Astrocyte of the cerebellum (primary cell): ENCODE measurements at regions not wholly inside any gene's neighbourhood (a gene's known extent, or its start where the extent isn't known, plus 50 kb on each side); places are given as distances from the start of the nearest gene placed in this dataset.

Experiments used
- DNase-seq: peaks from one replicate; pipeline ENCODE4 v3.0.0-alpha.2; 2011; ENCODE audit warnings: low read depth
- H3K4me3 ChIP-seq: 2 replicates; pipeline ENCODE4 v1.5.1; 2011; ENCODE audit warnings: mild to moderate bottlenecking, low read depth, low read length, moderate library complexity
- CTCF ChIP-seq: IDR thresholded peaks from 2 replicates; pipeline ENCODE4 v1.5.1; 2012; ENCODE audit warnings: low read length, low read depth, moderate library complexity, mild to moderate bottlenecking; ENCODE audit errors: missing control alignments
- in situ Hi-C: cut with HindIII; loops from 2 replicates; pipeline ENCODE4 v1.10.0; 2017; ENCODE audit warnings: low sequenced_read_pairs

- no peak for TF ChIP-seq CTCF
- in situ Hi-C loops = no loop called here
- no peak for DNase-seq
- H3K4me3 ChIP-seq = no peak overlapping the region
These were observed 483.2 kb upstream of the BRINP1 start for GRCh38 chr9:119852390-119852789.

GRCh38 chr9:119844431-119844830 lies 475.2 kb upstream of the BRINP1 start:
- no peak for DNase-seq
- no peak overlapping the region for H3K4me3 ChIP-seq
- TF ChIP-seq CTCF = no peak
- in situ Hi-C loops = no loop called here

GRCh38 chr9:119841016-119841415 lies 471.8 kb upstream of the BRINP1 start:
- H3K4me3 ChIP-seq = no peak overlapping the region
- no peak for TF ChIP-seq CTCF
- peak; percentile 4 for DNase-seq
- in situ Hi-C loops = no loop called here

- in situ Hi-C loops = no loop called here
- DNase-seq = peak; percentile 26
- TF ChIP-seq CTCF = no peak
- H3K4me3 ChIP-seq = no peak overlapping the region
These were observed 470.7 kb upstream of the BRINP1 start for GRCh38 chr9:119839888-119840287.

GRCh38 chr9:119838210-119838609 lies 469.0 kb upstream of the BRINP1 start:
- TF ChIP-seq CTCF = no peak
- in situ Hi-C loops = no loop called here
- no peak overlapping the region for H3K4me3 ChIP-seq
- DNase-seq = no peak

- no peak for TF ChIP-seq CTCF
- in situ Hi-C loops = no loop called here
- no peak for DNase-seq
- H3K4me3 ChIP-seq = no peak overlapping the region
These were observed 466.8 kb upstream of the BRINP1 start for GRCh38 chr9:119836036-119836435.

GRCh38 chr9:119834064-119834620 lies 464.9 kb upstream of the BRINP1 start:
- no peak for DNase-seq

More at GRCh38 chr9:119834064-119834620, 464.9 kb upstream of the BRINP1 start:
- in situ Hi-C loops = no loop called here
- TF ChIP-seq CTCF = no peak
- no peak overlapping the region for H3K4me3 ChIP-seq
